HL-60 (cell line): ENCODE measurements at regions not wholly inside any gene's neighbourhood (a gene's known extent, or its start where the extent isn't known, plus 50 kb on each side); places are given as distances from the start of the nearest gene placed in this dataset.

ENCODE experiments used
- DNase-seq, 2 experiments: peaks; one replicate each; pipeline ENCODE4 v3.0.0-alpha.2; 2010 to 2020; ENCODE audit warnings: low read depth in 1 of 2, low spot score in 1 of 2
- H3K27ac ChIP-seq: fragments of 250-450 bp; sonication (Bioruptor Pico); replicated peaks from 2 replicates; pipeline ENCODE4 v1.5.1; 2020; ENCODE audit warnings: mild to moderate bottlenecking, moderate library complexity
- H3K27me3 ChIP-seq: fragments of 250-450 bp; sonication (Bioruptor Pico); 2 replicates; pipeline ENCODE4 v1.5.1; 2021; ENCODE audit warnings: mild to moderate bottlenecking, moderate library complexity; ENCODE audit not compliant: insufficient read depth, poor library complexity, severe bottlenecking
- H3K4me3 ChIP-seq: replicated peaks from 2 replicates; pipeline ENCODE4 v1.5.1; 2011; ENCODE audit warnings: mild to moderate bottlenecking, control low read depth, low read length; ENCODE audit not compliant: insufficient read depth
- CTCF ChIP-seq: IDR thresholded peaks from one replicate; pipeline ENCODE4 v1.5.1; 2011; ENCODE audit warnings: low read length, control low read depth, inconsistent platforms; ENCODE audit not compliant: insufficient read depth
- GABPA ChIP-seq: IDR thresholded peaks from 2 replicates; pipeline ENCODE4 v1.6.1; 2012; ENCODE audit warnings: low read depth
- POLR2AphosphoS5 ChIP-seq: IDR thresholded peaks from 2 replicates; pipeline ENCODE4 v1.6.1; 2012; ENCODE audit warnings: low read depth
- REST ChIP-seq: IDR thresholded peaks from 2 replicates; pipeline ENCODE4 v1.6.1; 2012; ENCODE audit warnings: low read depth; ENCODE audit not compliant: insufficient replicate concordance
- SPI1 ChIP-seq: IDR thresholded peaks from 2 replicates; pipeline ENCODE4 v1.6.1; 2012; ENCODE audit warnings: low read depth, mild to moderate bottlenecking, borderline replicate concordance

GRCh38 chr5:103362211-103362610 is 103.6 kb downstream of the MACIR start:
- TF ChIP-seq REST (no peak), SPI1 (no peak), POLR2AphosphoS5 (no peak)
- H3K27ac ChIP-seq: no peak overlapping the region

GRCh38 chr5:103360475-103360874 is 101.9 kb downstream of the MACIR start:
- Histone ChIP-seq H3K27ac (no peak overlapping the region), H3K27me3 (no peaks in the 10 kb centered on the region), H3K4me3 (no peak overlapping the region)
- DNase-seq: no peak
- TF ChIP-seq CTCF (no peak), REST (no peak), POLR2AphosphoS5 (no peak), SPI1 (no peak), GABPA (no peak)

More at GRCh38 chr5:103362211-103362610, 103.6 kb downstream of the MACIR start:
- H3K4me3 ChIP-seq: no peak overlapping the region
- no peaks in the 10 kb centered on the region for H3K27me3 ChIP-seq
- no peak for DNase-seq

GRCh38 chr5:103358305-103358995 is 99.9 kb downstream of the MACIR start:
- Histone ChIP-seq H3K27ac (no peak overlapping the region), H3K4me3 (no peak overlapping the region), H3K27me3 (no peaks in the 10 kb centered on the region)
- DNase-seq: no peak
- TF ChIP-seq SPI1 (no peak), CTCF (no peak), REST (no peak)
